ENCODE measurements at regions not wholly inside any gene's neighbourhood (a gene's known extent, or its start where the extent isn't known, plus 50 kb on each side); places are given as distances from the start of the nearest gene placed in this dataset.

- WGBS (ENCODE audit: insufficient coverage, low lambda C conversion rate), result 88% methylated on average over 1 of the region's 1 CpG
- Histone ChIP-seq H3K9me3 (ENCODE audit: control insufficient read depth, low read depth, low read length) (peaks cover 8% of the 10 kb centered on the region), H3K27me3 (ENCODE audit: control insufficient read depth, insufficient read depth, low read length) (no peaks in the 10 kb centered on the region)
Observed at GRCh38 chr4:62135565-62136156, 935.5 kb downstream of the ADGRL3 start.

GRCh38 chr4:62133977-62134376, 933.9 kb downstream of the ADGRL3 start:
- peak in 1 of 2 donors; percentile 28 for DNase-seq
- H3K4me1 ChIP-seq (ENCODE audit: control insufficient read depth, insufficient read depth, low read length), result no peaks in the 10 kb centered on the region
- no CpG with 5 or more reads among the region's 6 CpGs for WGBS (ENCODE audit: insufficient coverage, low lambda C conversion rate)

More at GRCh38 chr4:62135565-62136156, 935.5 kb downstream of the ADGRL3 start:
- no peak overlapping the region for H3K4me3 ChIP-seq (ENCODE audit: low read length)
- no peak for DNase-seq
- H3K36me3 ChIP-seq (ENCODE audit: control insufficient read depth, insufficient read depth, low read length), result no peaks in the 10 kb centered on the region
- no peaks in the 10 kb centered on the region for H3K4me1 ChIP-seq (ENCODE audit: control insufficient read depth, insufficient read depth, low read length)
- no peak overlapping the region for H3K27ac ChIP-seq (ENCODE audit: low read length)

GRCh38 chr4:62133101-62133897, 933.2 kb downstream of the ADGRL3 start:
- Histone ChIP-seq H3K36me3 (ENCODE audit: control insufficient read depth, insufficient read depth, low read length) (no peaks in the 10 kb centered on the region), H3K9me3 (ENCODE audit: control insufficient read depth, low read depth, low read length) (peaks cover 8% of the 10 kb centered on the region), H3K4me1 (ENCODE audit: control insufficient read depth, insufficient read depth, low read length) (no peaks in the 10 kb centered on the region), H3K27ac (ENCODE audit: low read length) (peak overlapping the region; percentile 27), H3K4me3 (ENCODE audit: low read length) (no peak overlapping the region), H3K27me3 (ENCODE audit: control insufficient read depth, insufficient read depth, low read length) (no peaks in the 10 kb centered on the region)
- 80% methylated on average over 1 of the region's 1 CpG for WGBS (ENCODE audit: insufficient coverage, low lambda C conversion rate)
- peak in 1 of 2 donors; percentile 4 for DNase-seq

More at GRCh38 chr4:62133977-62134376, 933.9 kb downstream of the ADGRL3 start:
- Histone ChIP-seq H3K36me3 (ENCODE audit: control insufficient read depth, insufficient read depth, low read length) (no peaks in the 10 kb centered on the region), H3K27ac (ENCODE audit: low read length) (no peak overlapping the region), H3K27me3 (ENCODE audit: control insufficient read depth, insufficient read depth, low read length) (no peaks in the 10 kb centered on the region), H3K4me3 (ENCODE audit: low read length) (no peak overlapping the region), H3K9me3 (ENCODE audit: control insufficient read depth, low read depth, low read length) (peaks cover 8% of the 10 kb centered on the region)

GRCh38 chr4:62131049-62131448, 930.9 kb downstream of the ADGRL3 start:
- H3K4me3 ChIP-seq (ENCODE audit: low read length), result no peak overlapping the region
- no peaks in the 10 kb centered on the region for H3K27me3 ChIP-seq (ENCODE audit: control insufficient read depth, insufficient read depth, low read length)
- H3K4me1 ChIP-seq (ENCODE audit: control insufficient read depth, insufficient read depth, low read length), result no peaks in the 10 kb centered on the region
- H3K9me3 ChIP-seq (ENCODE audit: control insufficient read depth, low read depth, low read length), result peaks cover 8% of the 10 kb centered on the region
- H3K36me3 ChIP-seq (ENCODE audit: control insufficient read depth, insufficient read depth, low read length), result no peaks in the 10 kb centered on the region
- no CpG with 5 or more reads among the region's 3 CpGs for WGBS (ENCODE audit: insufficient coverage, low lambda C conversion rate)
- no peak overlapping the region for H3K27ac ChIP-seq (ENCODE audit: low read length)
- DNase-seq, result no peak

- H3K27ac ChIP-seq (ENCODE audit: low read length), result no peak overlapping the region
- no peaks in the 10 kb centered on the region for H3K27me3 ChIP-seq (ENCODE audit: control insufficient read depth, insufficient read depth, low read length)
- H3K9me3 ChIP-seq (ENCODE audit: control insufficient read depth, low read depth, low read length), result peaks cover 8% of the 10 kb centered on the region
- no peaks in the 10 kb centered on the region for H3K4me1 ChIP-seq (ENCODE audit: control insufficient read depth, insufficient read depth, low read length)
- no peak overlapping the region for H3K4me3 ChIP-seq (ENCODE audit: low read length)
- no peaks in the 10 kb centered on the region for H3K36me3 ChIP-seq (ENCODE audit: control insufficient read depth, insufficient read depth, low read length)
- no peak for DNase-seq
Observed at GRCh38 chr4:62130637-62131036, 930.5 kb downstream of the ADGRL3 start.

- no peaks in the 10 kb centered on the region for H3K36me3 ChIP-seq (ENCODE audit: control insufficient read depth, insufficient read depth, low read length)
- no peak overlapping the region for H3K4me3 ChIP-seq (ENCODE audit: low read length)
- H3K27me3 ChIP-seq (ENCODE audit: control insufficient read depth, insufficient read depth, low read length), result no peaks in the 10 kb centered on the region
- no CpG with 5 or more reads among the region's 2 CpGs for WGBS (ENCODE audit: insufficient coverage, low lambda C conversion rate)
- H3K27ac ChIP-seq (ENCODE audit: low read length), result no peak overlapping the region
- peaks cover 8% of the 10 kb centered on the region for H3K9me3 ChIP-seq (ENCODE audit: control insufficient read depth, low read depth, low read length)
- H3K4me1 ChIP-seq (ENCODE audit: control insufficient read depth, insufficient read depth, low read length), result no peaks in the 10 kb centered on the region
- DNase-seq, result no peak
Observed at GRCh38 chr4:62130230-62130629, 930.1 kb downstream of the ADGRL3 start.
